Suprapubic skin (tissue), 4 donors: ENCODE measurements at regions not wholly inside any gene's neighbourhood (a gene's known extent, or its start where the extent isn't known, plus 50 kb on each side); places are given as distances from the start of the nearest gene placed in this dataset.

Experiments
- DNase-seq, 2 donors: peaks; one replicate each; pipeline ENCODE4 v3.0.0-alpha.2; 2019; ENCODE audit warnings: low spot score in 2 of 2
- H3K27ac ChIP-seq: fragments of 200-600 bp; sonication (generic); one replicate; pipeline ENCODE4 v1.5.1; 2019
- H3K27me3 ChIP-seq: fragments of 200-600 bp; sonication (generic); one replicate; pipeline ENCODE4 v1.5.1; 2019
- H3K36me3 ChIP-seq: fragments of 200-600 bp; sonication (generic); one replicate; pipeline ENCODE4 v1.5.1; 2019
- H3K4me1 ChIP-seq: fragments of 200-600 bp; sonication (generic); one replicate; pipeline ENCODE4 v1.5.1; 2019
- H3K4me3 ChIP-seq: fragments of 200-600 bp; sonication (generic); one replicate; pipeline ENCODE4 v1.5.1; 2019; ENCODE audit warnings: mild to moderate bottlenecking
- H3K9me3 ChIP-seq: fragments of 200-600 bp; sonication (generic); one replicate; pipeline ENCODE4 v1.5.1; 2019
- CTCF ChIP-seq, 2 donors: fragments of 200-600 bp in 1 of 2; fragments of 450-650 bp in 1 of 2; sonication (generic) in 1 of 2; IDR thresholded peaks; one replicate each; pipeline ENCODE4 v1.5.1; 2016 to 2019; ENCODE audit warnings: antibody characterized with exemption in 2 of 2, mild to moderate bottlenecking in 1 of 2, moderate library complexity in 1 of 2
- EP300 ChIP-seq: sonication (generic); formaldehyde crosslinking; IDR thresholded peaks from one replicate; pipeline ENCODE4 v1.6.1; 2017; ENCODE audit warnings: antibody characterized with exemption
- POLR2A ChIP-seq, 2 donors: fragments of 450-650 bp; IDR thresholded peaks; one replicate each; pipeline ENCODE4 v1.6.1; 2017; ENCODE audit warnings: antibody characterized with exemption in 2 of 2, mild to moderate bottlenecking in 2 of 2, moderate library complexity in 2 of 2
- POLR2AphosphoS5 ChIP-seq, 3 donors: sonication (generic); formaldehyde crosslinking; IDR thresholded peaks; one replicate each; pipeline ENCODE4 v1.6.1; 2017; ENCODE audit warnings: antibody characterized with exemption in 3 of 3
- WGBS: methylation state at CpG from one replicate; pipeline ENCODE4 v1.1.5; 2018; 5-methylcytosine and 5-hydroxymethylcytosine counted together

GRCh38 chr7:53811555-53812079, 730.6 kb upstream of the VSTM2A start:
- Histone ChIP-seq H3K4me3 (no peak overlapping the region), H3K27me3 (no peaks in the 10 kb centered on the region), H3K36me3 (no peaks in the 10 kb centered on the region), H3K27ac (no peak overlapping the region), H3K9me3 (peaks cover 5% of the 10 kb centered on the region), H3K4me1 (no peaks in the 10 kb centered on the region)
- 83% methylated on average over 21 of the region's 22 CpGs for WGBS
- no peak for DNase-seq
- TF ChIP-seq POLR2A (IDR thresholded peaks at IDR 0.05) (no peak), POLR2AphosphoS5 (IDR thresholded peaks at IDR 0.05) (no peak), EP300 (no peak), CTCF (IDR thresholded peaks at IDR 0.05) (no peak)

- H3K9me3 ChIP-seq = peaks cover 5% of the 10 kb centered on the region
- H3K36me3 ChIP-seq = no peaks in the 10 kb centered on the region
- no peaks in the 10 kb centered on the region for H3K4me1 ChIP-seq
- H3K27me3 ChIP-seq = no peaks in the 10 kb centered on the region
- no peak overlapping the region for H3K4me3 ChIP-seq
- no peak for DNase-seq
- WGBS = 96% methylated on average over 16 of the region's 16 CpGs
- TF ChIP-seq EP300 (no peak), POLR2AphosphoS5 (IDR thresholded peaks at IDR 0.05) (no peak), POLR2A (IDR thresholded peaks at IDR 0.05) (no peak), CTCF (IDR thresholded peaks at IDR 0.05) (no peak)
- no peak overlapping the region for H3K27ac ChIP-seq
Measured at GRCh38 chr7:53812135-53812534, 730.0 kb upstream of the VSTM2A start.

GRCh38 chr7:53835301-53835700, 706.9 kb upstream of the VSTM2A start:
- no peak overlapping the region for H3K4me3 ChIP-seq
- 82% methylated on average over 2 of the region's 3 CpGs for WGBS
- H3K4me1 ChIP-seq = no peaks in the 10 kb centered on the region
- H3K27ac ChIP-seq = no peak overlapping the region
- no peaks in the 10 kb centered on the region for H3K27me3 ChIP-seq
- TF ChIP-seq EP300 (no peak), POLR2AphosphoS5 (IDR thresholded peaks at IDR 0.05) (no peak), CTCF (IDR thresholded peaks at IDR 0.05) (no peak), POLR2A (IDR thresholded peaks at IDR 0.05) (no peak)
- no peak for DNase-seq
- H3K36me3 ChIP-seq = no peaks in the 10 kb centered on the region
- H3K9me3 ChIP-seq = no peaks in the 10 kb centered on the region

GRCh38 chr7:53877688-53878087, 664.5 kb upstream of the VSTM2A start:
- Histone ChIP-seq H3K27ac (no peak overlapping the region), H3K9me3 (no peaks in the 10 kb centered on the region), H3K4me3 (no peak overlapping the region), H3K36me3 (no peaks in the 10 kb centered on the region), H3K27me3 (no peaks in the 10 kb centered on the region), H3K4me1 (no peaks in the 10 kb centered on the region)
- TF ChIP-seq CTCF (IDR thresholded peaks at IDR 0.05) (no peak), EP300 (no peak), POLR2AphosphoS5 (IDR thresholded peaks at IDR 0.05) (no peak), POLR2A (IDR thresholded peaks at IDR 0.05) (no peak)
- DNase-seq = no peak
- 27% methylated on average over 2 of the region's 2 CpGs for WGBS

GRCh38 chr7:53900856-53901528, 641.2 kb upstream of the VSTM2A start:
- Histone ChIP-seq H3K36me3 (no peaks in the 10 kb centered on the region), H3K9me3 (no peaks in the 10 kb centered on the region), H3K4me3 (no peak overlapping the region), H3K27ac (no peak overlapping the region), H3K27me3 (no peaks in the 10 kb centered on the region), H3K4me1 (no peaks in the 10 kb centered on the region)
- WGBS = 81% methylated on average over 9 of the region's 9 CpGs
- no peak for DNase-seq
- TF ChIP-seq CTCF (IDR thresholded peaks at IDR 0.05) (no peak), POLR2AphosphoS5 (IDR thresholded peaks at IDR 0.05) (no peak), POLR2A (IDR thresholded peaks at IDR 0.05) (no peak), EP300 (no peak)
